OCI-LY3 (cell line): ENCODE measurements at regions not wholly inside any gene's neighbourhood (a gene's known extent, or its start where the extent isn't known, plus 50 kb on each side); places are given as distances from the start of the nearest gene placed in this dataset.

Source experiments
- H2AFZ ChIP-seq: fragments of 200-600, 300-600 bp; shearing (Covaris generic); 2 replicates; pipeline ENCODE4 v1.6.0; 2014; ENCODE audit warnings: antibody characterized with exemption, low read depth, low read length
- H3K27ac ChIP-seq: fragments of 200-600, 300-600 bp; sonication (generic); 2 replicates; pipeline ENCODE4 v1.5.1; 2014; ENCODE audit warnings: mild to moderate bottlenecking, low read length, moderate library complexity, mixed read lengths
- H3K27me3 ChIP-seq: fragments of 200-600, 300-600 bp; sonication (generic); 2 replicates; pipeline ENCODE4 v1.6.1; 2014; ENCODE audit warnings: low read depth, low read length, mixed read lengths
- H3K36me3 ChIP-seq: fragments of 200-600, 300-600 bp; sonication (generic); replicated peaks from 2 replicates; pipeline ENCODE3; 2014; ENCODE audit warnings: low read depth, low read length, mixed read lengths
- H3K4me1 ChIP-seq: fragments of 300-600, 200-600 bp; sonication (generic); 2 replicates; pipeline ENCODE4 v1.6.1; 2014; ENCODE audit warnings: low read length, mixed read lengths
- H3K4me2 ChIP-seq: fragments of 200-600, 300-600 bp; sonication (generic); 2 replicates; pipeline ENCODE4 v1.6.1; 2014; ENCODE audit warnings: low read length, mixed read lengths
- H3K4me3 ChIP-seq: fragments of 300-600, 200-600 bp; sonication (generic); 2 replicates; pipeline ENCODE4 v1.5.1; 2014; ENCODE audit warnings: antibody characterized with exemption, mild to moderate bottlenecking, low read length, moderate library complexity
- H3K79me2 ChIP-seq: fragments of 300-600, 200-600 bp; shearing (Covaris generic); 2 replicates; pipeline ENCODE4 v1.6.1; 2014; ENCODE audit warnings: mild to moderate bottlenecking, low read length, mixed read lengths
- H3K9ac ChIP-seq: fragments of 300-600, 200-600 bp; shearing (Covaris generic); 2 replicates; pipeline ENCODE4 v1.6.0; 2014; ENCODE audit warnings: mild to moderate bottlenecking, low read length, moderate library complexity
- H3K9me3 ChIP-seq: fragments of 200-600, 300-600 bp; shearing (Covaris generic); 2 replicates; pipeline ENCODE4 v1.6.1; 2014; ENCODE audit warnings: low read length, mixed read lengths; ENCODE audit not compliant: insufficient read depth
- H4K20me1 ChIP-seq: fragments of 200-600, 300-600 bp; sonication (generic); 2 replicates; pipeline ENCODE4 v1.6.1; 2016; ENCODE audit warnings: low read length, mixed read lengths; ENCODE audit not compliant: insufficient read depth
- CTCF ChIP-seq: fragments of 200-600, 300-600 bp; sonication (generic); IDR thresholded peaks from 2 replicates; pipeline ENCODE4 v1.5.1; 2014; ENCODE audit warnings: antibody characterized with exemption, low read length, low read depth
- EZH2phosphoT487 ChIP-seq: fragments of 200-600 bp; shearing (Covaris generic); IDR thresholded peaks from 2 replicates; pipeline ENCODE4 v1.6.1; 2018; ENCODE audit warnings: antibody characterized with exemption, mixed run types, low read depth

- peaks cover 12% of the 10 kb centered on the region for H3K4me1 ChIP-seq
- no peak overlapping the region for H3K9ac ChIP-seq
- H3K27ac ChIP-seq = no peak overlapping the region
- H3K4me3 ChIP-seq = no peak overlapping the region
- H3K27me3 ChIP-seq = no peaks in the 10 kb centered on the region
- no peak for TF ChIP-seq CTCF
- no peak for TF ChIP-seq EZH2phosphoT487
- no peaks in the 10 kb centered on the region for H3K36me3 ChIP-seq
- H4K20me1 ChIP-seq = no peaks in the 10 kb centered on the region
- no peaks in the 10 kb centered on the region for H3K79me2 ChIP-seq
- no peak overlapping the region for H3K4me2 ChIP-seq
- H3K9me3 ChIP-seq = peaks cover 10% of the 10 kb centered on the region; the same call in 1 of the 2 replicates
- no peak overlapping the region for H2AFZ ChIP-seq
Measured at GRCh38 chr5:96264047-96264446, 169.0 kb downstream of the PCSK1 start.

- Histone ChIP-seq H3K4me1 (peaks cover 32% of the 10 kb centered on the region), H3K4me3 (no peak overlapping the region), H3K36me3 (no peaks in the 10 kb centered on the region), H3K27ac (no peak overlapping the region), H3K79me2 (no peaks in the 10 kb centered on the region), H3K9ac (no peak overlapping the region), H3K4me2 (no peak overlapping the region), H4K20me1 (no peaks in the 10 kb centered on the region), H3K9me3 (peaks cover 5% of the 10 kb centered on the region; the same call in 1 of the 2 replicates), H2AFZ (no peak overlapping the region), H3K27me3 (no peaks in the 10 kb centered on the region)
- TF ChIP-seq CTCF = no peak
- no peak for TF ChIP-seq EZH2phosphoT487
Measured at GRCh38 chr5:96262105-96262504, 170.9 kb downstream of the PCSK1 start.

- Histone ChIP-seq H3K79me2 (no peaks in the 10 kb centered on the region), H4K20me1 (no peaks in the 10 kb centered on the region), H3K36me3 (no peaks in the 10 kb centered on the region), H3K9ac (no peak overlapping the region), H3K27me3 (no peaks in the 10 kb centered on the region), H3K27ac (no peak overlapping the region), H2AFZ (no peak overlapping the region), H3K4me1 (peaks cover 37% of the 10 kb centered on the region), H3K9me3 (no peaks in the 10 kb centered on the region), H3K4me3 (no peak overlapping the region), H3K4me2 (peak overlapping the region; percentile 72)
- TF ChIP-seq EZH2phosphoT487 (no peak), CTCF (no peak)
Measured at GRCh38 chr5:96260009-96260408, 173.0 kb downstream of the PCSK1 start.

- no peaks in the 10 kb centered on the region; the same call in 1 of the 2 replicates for H3K9me3 ChIP-seq
- peaks cover 37% of the 10 kb centered on the region for H3K4me1 ChIP-seq
- H3K27ac ChIP-seq = peak overlapping the region; percentile 62
- peak overlapping the region; percentile 23; the same call in 1 of the 2 replicates for H3K9ac ChIP-seq
- H3K4me3 ChIP-seq = peak overlapping the region; percentile 56
- TF ChIP-seq CTCF = no peak
- no peak for TF ChIP-seq EZH2phosphoT487
- H4K20me1 ChIP-seq = no peaks in the 10 kb centered on the region
- H2AFZ ChIP-seq = no peak overlapping the region
- H3K79me2 ChIP-seq = no peaks in the 10 kb centered on the region
- peak overlapping the region; percentile 72 for H3K4me2 ChIP-seq
- no peaks in the 10 kb centered on the region for H3K27me3 ChIP-seq
- H3K36me3 ChIP-seq = no peaks in the 10 kb centered on the region
Measured at GRCh38 chr5:96259151-96259772, 173.8 kb downstream of the PCSK1 start.
